ENCODE measurements at regions not wholly inside any gene's neighbourhood (a gene's known extent, or its start where the extent isn't known, plus 50 kb on each side); places are given as distances from the start of the nearest gene placed in this dataset.
A peak's percentile ranks its signal among the peaks of the same experiment; 100 is the strongest.
"Not testable (repeated sequence)": the region's sequence is repeated elsewhere in the genome, so short reads cannot be mapped to it uniquely, and the experiment has no call there.

- DNase-seq: no peak
Observed at GRCh38 chr6:22349051-22349450, 52.2 kb upstream of the PRL start.

DNA sequence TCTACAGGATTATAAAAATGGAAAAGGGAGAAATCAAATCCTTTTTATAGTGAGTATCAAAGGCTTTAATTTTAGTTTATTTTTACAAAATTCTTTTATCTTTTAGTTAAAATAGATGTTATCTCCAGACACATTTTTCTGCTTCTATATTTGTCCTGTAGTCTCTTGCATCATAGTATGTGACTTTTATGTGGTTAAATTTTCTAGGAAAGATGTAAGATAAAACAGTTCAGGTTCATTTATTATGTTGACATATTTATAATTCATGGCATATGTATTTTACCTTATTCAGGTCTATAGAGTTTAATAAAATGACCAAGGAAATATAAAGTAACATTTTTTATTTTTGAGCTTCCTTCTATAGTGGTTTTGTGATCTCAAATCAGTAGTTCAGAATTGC is 52.7 kb upstream of the PRL start:
- no peak for DNase-seq

DNA sequence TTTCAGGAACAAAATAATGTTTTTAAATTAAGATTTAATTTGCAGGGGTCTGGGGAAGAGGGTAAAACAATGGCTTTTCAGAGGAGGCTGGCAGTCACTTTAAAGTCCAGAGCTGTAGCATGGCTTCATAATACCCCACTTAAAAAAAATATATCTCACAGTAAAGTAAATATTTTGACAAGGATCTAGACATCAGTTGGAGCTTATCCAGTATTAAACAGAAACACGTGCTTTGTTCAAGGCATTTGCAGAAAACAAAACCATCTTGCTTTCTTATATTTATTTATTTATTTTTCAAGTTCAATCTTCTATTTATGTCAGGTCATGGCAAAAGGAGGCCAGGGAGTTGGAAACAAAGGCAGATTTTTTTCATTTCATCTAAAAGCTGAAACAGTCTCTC is 53.3 kb upstream of the PRL start:
- DNase-seq: no peak

GRCh38 chr6:22353101-22353500 is 56.3 kb upstream of the PRL start:
- DNase-seq: no peak

GRCh38 chr6:22356362-22356940 is 59.6 kb upstream of the PRL start:
- no peak for DNase-seq

DNA sequence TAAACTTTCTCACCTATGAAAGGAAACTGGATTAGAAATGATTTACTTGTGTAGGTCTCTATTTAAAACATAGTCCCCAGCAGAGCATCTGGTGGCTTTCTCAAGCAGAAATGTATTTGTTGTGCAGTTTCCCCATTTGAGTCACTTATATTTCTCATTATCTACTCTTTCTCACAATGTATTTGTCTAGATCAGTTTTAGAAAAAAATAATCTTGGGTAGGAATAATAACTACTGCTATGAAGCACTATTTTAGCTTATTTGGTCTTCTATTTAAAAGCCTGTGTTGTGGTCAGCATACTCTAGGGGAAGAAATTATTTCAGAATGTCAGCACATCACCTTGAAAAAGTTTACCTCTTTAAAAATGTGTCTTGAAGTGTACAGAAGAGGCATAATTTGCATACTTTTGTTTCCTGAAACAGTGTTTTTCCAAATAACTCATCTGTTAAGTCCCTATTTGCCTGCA is 60.9 kb upstream of the PRL start:
- no peak for DNase-seq

GRCh38 chr6:22361576-22361975 is 64.7 kb upstream of the PRL start:
- no peak for DNase-seq

DNA sequence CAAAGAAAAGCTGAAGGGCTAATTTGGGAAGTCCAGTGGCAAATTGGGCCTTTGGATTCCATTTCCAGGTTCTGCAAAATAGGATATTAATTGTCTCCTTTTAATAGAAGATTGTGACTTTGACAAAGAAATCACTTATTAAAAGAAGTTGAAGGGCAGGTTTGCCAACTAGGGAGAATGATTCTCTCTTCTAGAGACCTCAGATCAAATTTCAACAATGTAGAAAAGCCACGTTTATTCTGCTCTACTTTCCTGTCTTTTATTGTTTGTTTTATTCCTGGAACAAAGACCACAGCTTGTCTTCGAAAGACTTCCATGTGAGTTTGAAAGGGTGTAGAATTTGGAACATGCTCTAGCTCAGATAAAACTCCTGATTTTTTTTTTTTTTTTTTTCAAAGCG is 65.5 kb upstream of the PRL start:
- DNase-seq: no peak

DNA sequence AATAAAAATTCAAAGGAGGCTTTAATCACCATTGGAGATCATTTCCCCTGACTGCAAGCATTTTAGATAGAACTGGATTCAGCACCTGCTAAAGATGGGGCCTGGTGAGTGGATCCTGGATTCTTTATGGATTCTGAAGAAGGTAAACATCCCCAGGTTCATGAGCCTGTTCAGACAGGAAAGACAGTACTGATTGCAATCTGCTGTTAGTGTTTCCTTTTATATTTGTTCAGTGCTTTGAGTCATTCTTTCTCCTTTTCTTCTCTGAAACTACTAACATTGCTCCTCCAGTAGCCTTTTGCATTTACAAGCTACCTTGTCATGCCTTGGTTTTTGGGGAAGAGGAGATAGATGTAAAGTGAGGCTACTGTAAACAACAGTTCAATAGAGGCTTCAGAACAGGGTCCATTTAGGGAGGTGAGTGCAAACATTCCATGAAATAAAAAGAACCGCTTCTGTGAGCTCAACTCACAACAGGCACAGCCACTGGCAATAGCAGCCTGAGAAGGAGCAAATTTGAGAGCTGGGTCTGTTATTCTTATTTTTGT is 66.4 kb upstream of the PRL start:
- DNase-seq: no peak

DNA sequence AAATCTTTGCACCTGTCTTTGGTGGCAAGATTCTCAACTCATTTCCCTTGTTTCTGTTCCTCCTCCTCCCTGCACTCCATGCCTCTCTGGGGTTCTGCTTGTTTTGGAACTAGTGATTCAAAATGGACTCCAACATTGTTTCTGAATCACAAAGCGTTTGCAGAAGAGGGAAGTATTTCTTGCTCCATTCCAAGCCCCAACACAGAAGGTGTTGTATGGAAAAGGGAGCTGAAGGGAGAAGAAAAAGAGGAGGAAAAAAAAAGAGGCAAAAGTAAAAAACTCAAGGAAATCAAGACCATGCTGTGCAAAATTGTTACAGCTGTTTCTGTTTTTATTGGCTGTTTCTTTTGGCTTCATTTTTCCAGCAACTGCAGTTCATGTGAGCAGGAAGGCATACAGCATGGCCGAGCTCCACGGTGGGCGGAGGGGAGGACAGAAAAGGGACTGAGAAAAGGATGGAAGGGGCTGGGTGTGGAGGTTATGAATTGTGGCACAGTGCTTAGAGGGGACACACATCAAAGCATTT is 66.9 kb upstream of the PRL start:
- DNase-seq: no peak

- DNase-seq: peak; percentile 8
Observed at GRCh38 chr6:22364306-22364705, 67.5 kb upstream of the PRL start.

DNA sequence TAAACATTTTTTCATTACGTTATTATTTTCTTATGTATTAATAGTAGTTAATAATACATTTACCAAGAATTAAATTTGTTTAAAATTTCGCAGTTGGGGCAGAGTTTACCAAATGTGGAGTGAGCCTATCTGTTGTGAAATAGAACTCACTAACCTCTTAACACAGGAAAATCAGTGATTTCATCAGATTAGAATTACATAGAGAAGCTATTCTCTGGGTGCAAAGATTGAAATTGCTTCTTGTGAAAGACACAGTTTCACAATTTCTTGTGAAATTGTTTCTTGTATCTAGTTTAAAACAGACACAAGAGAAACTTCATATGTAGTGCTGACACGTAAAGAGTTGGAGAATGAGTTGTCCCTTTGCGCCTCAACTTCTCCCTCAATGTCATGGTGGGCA is 69.4 kb upstream of the PRL start:
- no peak for DNase-seq

- peak; percentile 4 for DNase-seq
Observed at GRCh38 chr6:22367346-22367745, 70.5 kb upstream of the PRL start.

DNA sequence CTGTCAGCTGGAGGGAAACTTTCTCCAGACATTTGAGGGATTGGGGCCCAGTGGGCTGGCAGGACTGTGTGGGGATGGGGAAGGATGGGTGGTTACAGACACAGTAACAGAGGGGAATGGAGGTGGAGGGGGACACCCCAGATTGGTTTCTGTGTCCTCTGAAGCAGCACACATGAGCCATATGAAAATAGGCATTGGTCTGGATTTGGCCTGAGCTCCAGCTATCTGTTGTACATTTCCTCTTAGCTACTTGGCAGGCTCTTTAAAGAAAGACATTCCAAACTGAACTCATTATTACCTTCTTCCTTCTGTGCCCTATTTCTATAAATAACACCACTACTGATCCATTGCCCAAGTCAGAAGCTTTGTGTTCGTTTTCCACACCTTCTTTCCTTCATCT is 72.0 kb upstream of the PRL start:
- DNase-seq: no peak

GRCh38 chr6:22372922-22373321 is 76.1 kb upstream of the PRL start:
- no peak for DNase-seq

DNA sequence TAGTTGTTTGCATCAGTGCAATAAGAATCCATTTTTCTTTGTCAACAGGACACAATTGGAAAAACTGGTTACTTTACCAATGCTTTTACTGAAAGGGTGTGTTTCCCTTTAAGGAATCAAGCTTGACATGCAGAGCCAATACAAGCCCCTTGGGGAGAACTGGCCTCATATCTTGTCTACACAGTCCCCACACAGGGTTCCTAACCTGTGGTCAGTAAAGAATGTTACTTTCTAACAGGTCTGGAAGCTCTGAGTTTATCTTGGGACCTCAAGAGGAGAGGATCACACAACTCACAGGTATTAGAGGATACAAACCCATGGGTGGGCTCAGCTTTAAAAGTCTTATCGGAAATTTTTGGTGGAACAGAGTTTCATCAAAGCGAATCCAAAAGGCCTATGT is 78.1 kb upstream of the PRL start:
- DNase-seq: not testable (repeated sequence)

GRCh38 chr6:22376293-22376692 is 79.5 kb upstream of the PRL start:
- not testable (repeated sequence) for DNase-seq

- DNase-seq: not testable (repeated sequence)
Observed at GRCh38 chr6:22378536-22378935, 81.7 kb upstream of the PRL start.

- no peak for DNase-seq
Observed at GRCh38 chr6:22380236-22380635, 83.4 kb upstream of the PRL start.

DNA sequence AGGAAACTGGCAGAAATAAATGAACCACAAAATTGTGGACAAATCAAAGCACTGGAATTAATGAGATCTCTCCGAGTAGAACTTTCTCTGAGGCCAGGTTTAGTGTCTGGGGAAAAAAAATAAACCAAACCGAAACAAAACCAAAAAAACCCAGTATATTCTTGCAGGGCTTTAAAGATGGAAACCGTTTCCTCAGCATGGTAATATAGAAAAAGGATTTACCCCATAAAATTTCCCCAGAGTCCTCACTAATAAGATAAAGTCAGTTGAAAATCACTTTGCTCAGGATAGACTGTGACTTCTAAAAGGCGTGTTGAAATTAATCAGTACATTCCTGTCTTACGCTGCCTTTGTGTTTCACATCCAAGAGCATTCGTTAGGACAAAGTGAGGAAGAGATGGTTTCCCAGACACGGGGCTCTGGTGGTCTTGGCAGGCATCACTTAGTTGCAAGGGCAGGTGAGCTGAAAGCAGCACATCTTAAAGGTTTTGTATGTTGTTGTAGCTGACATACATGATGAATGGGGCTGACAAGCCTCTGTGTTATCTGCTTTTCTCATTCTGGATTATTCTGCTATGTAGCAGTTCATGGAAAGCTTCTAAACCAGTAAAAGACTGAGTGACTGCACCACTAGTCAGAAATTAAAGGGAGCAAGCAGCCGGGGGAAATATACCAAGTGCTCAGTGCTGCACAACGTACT is 85.2 kb upstream of the PRL start:
- no peak for DNase-seq

- DNase-seq: no peak
Observed at GRCh38 chr6:22383016-22383415, 86.2 kb upstream of the PRL start.

GRCh38 chr6:22392711-22393110 is 95.9 kb upstream of the PRL start:
- DNase-seq: no peak

DNA sequence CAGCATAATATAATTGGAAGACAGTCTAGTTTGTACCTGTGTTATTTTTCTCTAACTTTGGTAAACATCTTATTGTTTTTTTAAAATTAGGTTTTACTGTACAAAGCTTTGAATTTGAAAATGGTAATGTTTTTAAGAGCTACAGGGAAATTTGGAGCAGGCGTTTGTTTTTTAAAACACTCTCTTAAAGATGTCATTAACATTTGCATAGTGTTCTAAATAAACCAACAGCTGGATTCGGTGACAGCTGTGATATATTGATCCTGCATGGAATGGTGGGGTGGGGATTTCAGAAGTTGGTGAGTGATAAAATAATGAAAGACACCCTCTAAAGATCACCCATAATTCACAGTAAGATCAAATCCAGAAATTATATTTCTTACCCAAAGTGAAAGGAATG is 97.9 kb upstream of the PRL start:
- no peak for DNase-seq

DNA sequence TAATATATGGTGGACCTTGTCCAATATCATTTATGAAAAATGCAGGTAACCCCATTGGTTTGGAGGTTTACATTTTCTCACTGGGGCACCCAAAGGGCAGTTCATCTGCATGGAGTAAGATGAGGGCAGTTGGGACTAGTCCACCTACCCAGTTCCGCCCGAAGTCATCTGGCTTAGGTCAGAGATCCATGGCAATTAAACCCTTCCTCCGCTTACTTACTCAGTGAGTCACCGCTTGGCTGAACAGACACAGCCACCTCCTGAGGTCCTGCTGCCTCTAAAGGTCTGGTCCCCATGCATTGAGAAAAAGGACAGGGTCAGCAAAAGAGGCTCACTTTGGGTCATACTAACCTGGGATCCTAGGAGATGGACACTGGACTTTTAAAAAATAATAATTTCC is 102.9 kb upstream of the PRL start:
- no peak for DNase-seq

DNA sequence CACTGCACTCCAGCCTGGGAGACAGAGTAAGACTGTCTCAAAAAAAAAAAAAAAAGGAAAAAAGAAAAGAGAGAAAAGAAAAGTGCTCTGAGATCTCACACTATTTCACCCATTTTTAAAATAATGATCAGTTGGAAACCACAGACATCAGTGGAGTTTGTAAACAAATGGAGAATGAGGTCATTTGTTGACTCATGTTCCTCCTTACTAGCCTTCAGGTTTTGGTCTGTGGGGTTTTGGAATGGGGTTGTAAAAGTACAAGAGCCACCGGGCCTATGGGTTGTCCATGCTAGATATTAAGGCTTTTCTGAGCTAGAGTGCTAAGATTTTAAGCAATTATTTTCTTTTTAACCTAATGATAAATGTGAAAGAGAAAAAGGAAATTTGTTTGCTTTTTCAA is 104.4 kb upstream of the PRL start:
- DNase-seq: no peak
